ENCODE measurements at regions not wholly inside any gene's neighbourhood (a gene's known extent, or its start where the extent isn't known, plus 50 kb on each side); places are given as distances from the start of the nearest gene placed in this dataset.

GRCh38 chr3:43213631-43214030 is 72.7 kb upstream of the SNRK start:
- TF ChIP-seq POLR2A (IDR thresholded peaks at IDR 0.05; ENCODE audit: extremely low read depth, insufficient read length) (no peak), MYC (IDR thresholded peaks at IDR 0.05; ENCODE audit: low read depth, low read length) (no peak), CTCF (IDR thresholded peaks at IDR 0.05; ENCODE audit: low read depth, low read length) (no peak), MAX (IDR thresholded peaks at IDR 0.05; ENCODE audit: low read depth, low read length) (no peak)
- DNase-seq (ENCODE audit: low read depth): no peak
- H3K4me3 ChIP-seq (ENCODE audit: low read depth, low read length): no peak overlapping the region

GRCh38 chr3:43212914-43213611 is 73.3 kb upstream of the SNRK start:
- DNase-seq (ENCODE audit: low read depth): no peak
- H3K4me3 ChIP-seq (ENCODE audit: low read depth, low read length): no peak overlapping the region
- TF ChIP-seq MAX (IDR thresholded peaks at IDR 0.05; ENCODE audit: low read depth, low read length) (no peak), POLR2A (IDR thresholded peaks at IDR 0.05; ENCODE audit: extremely low read depth, insufficient read length) (no peak), MYC (IDR thresholded peaks at IDR 0.05; ENCODE audit: low read depth, low read length) (no peak), CTCF (IDR thresholded peaks at IDR 0.05; ENCODE audit: low read depth, low read length) (no peak)

GRCh38 chr3:43211681-43212080 is 74.7 kb upstream of the SNRK start:
- H3K4me3 ChIP-seq (ENCODE audit: low read depth, low read length): no peak overlapping the region
- no peak for DNase-seq (ENCODE audit: low read depth)
- TF ChIP-seq MAX (IDR thresholded peaks at IDR 0.05; ENCODE audit: low read depth, low read length): no peak
- no peak for TF ChIP-seq POLR2A (IDR thresholded peaks at IDR 0.05; ENCODE audit: extremely low read depth, insufficient read length)
- no peak for TF ChIP-seq CTCF (IDR thresholded peaks at IDR 0.05; ENCODE audit: low read depth, low read length)
- no peak for TF ChIP-seq MYC (IDR thresholded peaks at IDR 0.05; ENCODE audit: low read depth, low read length)

GRCh38 chr3:43210049-43211027 is 76.0 kb upstream of the SNRK start:
- no peak overlapping the region for H3K4me3 ChIP-seq (ENCODE audit: low read depth, low read length)
- TF ChIP-seq POLR2A (IDR thresholded peaks at IDR 0.05; ENCODE audit: extremely low read depth, insufficient read length): no peak
- no peak for TF ChIP-seq MYC (IDR thresholded peaks at IDR 0.05; ENCODE audit: low read depth, low read length)
- TF ChIP-seq MAX (IDR thresholded peaks at IDR 0.05; ENCODE audit: low read depth, low read length): no peak
- TF ChIP-seq CTCF (IDR thresholded peaks at IDR 0.05; ENCODE audit: low read depth, low read length): no peak
- DNase-seq (ENCODE audit: low read depth): no peak

GRCh38 chr3:43207628-43208085 is 78.7 kb upstream of the SNRK start:
- no peak for DNase-seq (ENCODE audit: low read depth)

More at GRCh38 chr3:43207628-43208085, 78.7 kb upstream of the SNRK start:
- TF ChIP-seq MYC (IDR thresholded peaks at IDR 0.05; ENCODE audit: low read depth, low read length) (no peak), MAX (IDR thresholded peaks at IDR 0.05; ENCODE audit: low read depth, low read length) (no peak), CTCF (IDR thresholded peaks at IDR 0.05; ENCODE audit: low read depth, low read length) (no peak), POLR2A (IDR thresholded peaks at IDR 0.05; ENCODE audit: extremely low read depth, insufficient read length) (no peak)
- no peak overlapping the region for H3K4me3 ChIP-seq (ENCODE audit: low read depth, low read length)
